AG09309 (cell line): ENCODE measurements at regions not wholly inside any gene's neighbourhood (a gene's known extent, or its start where the extent isn't known, plus 50 kb on each side); places are given as distances from the start of the nearest gene placed in this dataset.

Source experiments
- DNase-seq: peaks from one replicate; pipeline ENCODE4 v3.0.0-alpha.2; 2010; ENCODE audit warnings: low read depth
- H3K4me3 ChIP-seq: 2 replicates; pipeline ENCODE4 v1.5.1; 2011; ENCODE audit warnings: mild to moderate bottlenecking, low read depth, low read length, moderate library complexity; ENCODE audit not compliant: control insufficient read depth
- CTCF ChIP-seq: IDR thresholded peaks from 2 replicates; pipeline ENCODE4 v1.5.1; 2011; ENCODE audit warnings: mild to moderate bottlenecking, low read depth, low read length, inconsistent platforms; ENCODE audit not compliant: insufficient read depth, control insufficient read depth; ENCODE audit errors: missing control alignments

GRCh38 chr16:60302676-60303075 is 1568.6 kb upstream of the GOT2 start:
- DNase-seq = no peak
- no peak overlapping the region for H3K4me3 ChIP-seq
- no peak for TF ChIP-seq CTCF

DNA sequence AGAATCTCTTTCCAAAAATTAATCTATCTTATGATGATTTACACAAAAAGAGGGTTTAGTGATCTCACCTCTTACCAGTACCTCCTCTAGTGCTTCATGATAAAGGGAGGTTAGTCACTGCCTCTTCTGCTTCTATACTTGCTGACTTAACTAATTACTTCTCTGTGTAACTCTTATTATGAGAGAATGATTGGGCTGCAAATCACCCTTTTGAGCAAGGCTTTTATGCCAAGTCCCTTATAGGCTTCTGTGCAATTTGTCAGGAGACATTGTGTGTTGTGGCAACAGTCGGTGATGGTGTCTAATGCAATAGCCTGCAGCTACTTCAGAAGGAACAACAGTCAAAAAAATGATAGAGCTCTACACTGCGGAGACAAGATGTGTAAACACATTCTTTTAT is 1568.1 kb upstream of the GOT2 start:
- no peak for DNase-seq
- no peak for TF ChIP-seq CTCF
- no peak overlapping the region for H3K4me3 ChIP-seq

GRCh38 chr16:60299241-60299776 is 1565.2 kb upstream of the GOT2 start:
- no peak overlapping the region for H3K4me3 ChIP-seq
- no peak for TF ChIP-seq CTCF
- DNase-seq = no peak

GRCh38 chr16:60295451-60295850 is 1561.3 kb upstream of the GOT2 start:
- TF ChIP-seq CTCF = no peak
- no peak for DNase-seq
- H3K4me3 ChIP-seq = no peak overlapping the region

- DNase-seq = no peak
- no peak for TF ChIP-seq CTCF
- H3K4me3 ChIP-seq = no peak overlapping the region
These were observed 1551.7 kb upstream of the GOT2 start for GRCh38 chr16:60285794-60286193.

- H3K4me3 ChIP-seq = no peak overlapping the region
- TF ChIP-seq CTCF = no peak
- no peak for DNase-seq
These were observed 1545.0 kb upstream of the GOT2 start for GRCh38 chr16:60279061-60279665.
